ENCODE measurements at regions not wholly inside any gene's neighbourhood (a gene's known extent, or its start where the extent isn't known, plus 50 kb on each side); places are given as distances from the start of the nearest gene placed in this dataset.

- Histone ChIP-seq H3K36me3 (ENCODE audit: control insufficient read depth in 2 of 2, extremely low read depth in 1 of 2, insufficient read depth in 2 of 2, low read length in 2 of 2) (no peaks in the 10 kb centered on the region), H3K4me3 (ENCODE audit: control insufficient read depth in 2 of 3, extremely low read depth in 1 of 3, insufficient read depth in 2 of 3, low read depth in 1 of 3, low read length in 3 of 3) (no peak overlapping the region), H3K27ac (ENCODE audit: control insufficient read depth, insufficient read depth, low read length) (no peak overlapping the region), H3K9me3 (ENCODE audit: control insufficient read depth, low read depth, low read length) (no peaks in the 10 kb centered on the region), H3K79me2 (ENCODE audit: control insufficient read depth, insufficient read depth, low read length) (no peaks in the 10 kb centered on the region), H3K9ac (ENCODE audit: control insufficient read depth, extremely low read depth, insufficient read depth, low read length) (no peak overlapping the region), H3K9me1 (ENCODE audit: control insufficient read depth, extremely low read depth, insufficient read depth, low read length) (no peaks in the 10 kb centered on the region), H4K20me1 (ENCODE audit: control insufficient read depth, extremely low read depth, insufficient read depth, low read length) (no peaks in the 10 kb centered on the region), H3K4me1 (ENCODE audit: control insufficient read depth, extremely low read depth, insufficient read depth, low read length) (no peaks in the 10 kb centered on the region), H3K27me3 (ENCODE audit: control insufficient read depth, extremely low read depth, insufficient read depth, low read length) (no peaks in the 10 kb centered on the region), H3K4me2 (ENCODE audit: control insufficient read depth, extremely low read depth, insufficient read depth, low read depth, low read length) (no peak overlapping the region), H2AFZ (ENCODE audit: control insufficient read depth, low read length) (no peak overlapping the region)
- dilution Hi-C loops (cut with MboI; ENCODE audit: extremely low pct_ligation_motif_present, low sequenced_read_pairs) = no loop called here
- TF ChIP-seq EZH2 (IDR thresholded peaks at IDR 0.05; ENCODE audit: low read length) (no peak), CTCF (optimal IDR thresholded peaks at IDR 0.05 in 1 of 3, IDR thresholded peaks at IDR 0.05 in 1 of 3, conservative IDR thresholded peaks at IDR 0.05 in 1 of 3; ENCODE audit: extremely low read depth in 1 of 3, insufficient read depth in 2 of 3, low read length in 3 of 3) (no peak)
- FAIRE-seq (no peak), DNase-seq (ENCODE audit: low read depth, low spot score) (no peak)
Measured at GRCh38 chr6:51269876-51270275, 451.2 kb downstream of the TFAP2B start.

DNA sequence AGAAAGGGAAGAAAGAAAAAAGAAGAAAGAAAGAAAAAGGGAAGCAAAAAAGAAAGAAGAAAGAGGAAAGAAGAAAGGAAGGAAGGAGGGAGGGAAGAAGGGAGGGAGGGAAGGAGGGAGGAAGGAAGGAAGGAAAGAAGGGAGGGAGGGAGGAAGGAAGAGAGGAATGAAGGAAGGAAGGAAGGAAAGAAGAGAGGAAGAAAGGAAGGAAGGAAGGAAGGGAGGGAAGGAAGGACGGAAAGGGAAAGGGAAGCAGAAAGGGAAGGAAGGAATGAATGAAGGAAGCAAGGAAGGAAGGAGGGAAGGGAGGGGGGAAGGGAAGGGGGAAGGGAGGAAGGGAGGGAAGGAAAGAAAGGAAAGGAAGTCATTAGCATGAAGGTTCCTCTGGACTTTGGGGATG is 452.9 kb downstream of the TFAP2B start:
- Histone ChIP-seq H3K9me1 (ENCODE audit: control insufficient read depth, extremely low read depth, insufficient read depth, low read length) (no peaks in the 10 kb centered on the region), H3K27me3 (ENCODE audit: control insufficient read depth, extremely low read depth, insufficient read depth, low read length) (no peaks in the 10 kb centered on the region), H3K9me3 (ENCODE audit: control insufficient read depth, low read depth, low read length) (no peaks in the 10 kb centered on the region), H3K79me2 (ENCODE audit: control insufficient read depth, insufficient read depth, low read length) (no peaks in the 10 kb centered on the region), H3K9ac (ENCODE audit: control insufficient read depth, extremely low read depth, insufficient read depth, low read length) (no peak overlapping the region), H3K36me3 (ENCODE audit: control insufficient read depth in 2 of 2, extremely low read depth in 1 of 2, insufficient read depth in 2 of 2, low read length in 2 of 2) (no peaks in the 10 kb centered on the region), H2AFZ (ENCODE audit: control insufficient read depth, low read length) (no peak overlapping the region), H3K4me2 (ENCODE audit: control insufficient read depth, extremely low read depth, insufficient read depth, low read depth, low read length) (no peak overlapping the region), H3K4me1 (ENCODE audit: control insufficient read depth, extremely low read depth, insufficient read depth, low read length) (no peaks in the 10 kb centered on the region), H3K27ac (ENCODE audit: control insufficient read depth, insufficient read depth, low read length) (no peak overlapping the region), H3K4me3 (ENCODE audit: control insufficient read depth in 2 of 3, extremely low read depth in 1 of 3, insufficient read depth in 2 of 3, low read depth in 1 of 3, low read length in 3 of 3) (no peak overlapping the region), H4K20me1 (ENCODE audit: control insufficient read depth, extremely low read depth, insufficient read depth, low read length) (no peaks in the 10 kb centered on the region)
- dilution Hi-C loops (cut with MboI; ENCODE audit: extremely low pct_ligation_motif_present, low sequenced_read_pairs) = no loop called here
- DNase-seq (ENCODE audit: low read depth, low spot score) = no peak
- FAIRE-seq = no peak
- TF ChIP-seq CTCF (optimal IDR thresholded peaks at IDR 0.05 in 1 of 3, IDR thresholded peaks at IDR 0.05 in 1 of 3, conservative IDR thresholded peaks at IDR 0.05 in 1 of 3; ENCODE audit: extremely low read depth in 1 of 3, insufficient read depth in 2 of 3, low read length in 3 of 3) (no peak), EZH2 (IDR thresholded peaks at IDR 0.05; ENCODE audit: low read length) (no peak)

All from keratinocyte (primary cell).